ENCODE measurements at regions not wholly inside any gene's neighbourhood (a gene's known extent, or its start where the extent isn't known, plus 50 kb on each side); places are given as distances from the start of the nearest gene placed in this dataset.

DNA sequence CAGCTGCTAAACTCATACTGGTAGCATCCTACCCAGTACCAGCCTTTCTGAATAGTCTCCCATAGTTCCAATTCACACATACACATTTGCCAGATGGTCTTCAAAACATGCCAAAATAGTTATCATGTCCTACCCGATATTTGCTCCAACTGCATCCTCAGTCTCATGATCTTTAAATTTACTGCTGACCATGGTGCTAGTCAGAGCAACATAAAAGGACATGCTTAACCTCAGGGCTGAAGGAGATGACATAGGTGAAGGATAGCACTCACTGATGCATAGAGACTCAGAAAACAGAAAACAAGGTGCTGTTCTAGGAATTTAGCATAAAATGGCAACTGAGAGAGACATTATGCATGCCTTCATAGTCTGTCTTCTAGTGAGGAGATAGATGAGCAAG lies 200.6 kb upstream of the CCL2 start:
- intact Hi-C loops (cut with DNase I; ENCODE audit: low total_unique reads), result no loop called here
- Histone ChIP-seq H3K36me3 (no peaks in the 10 kb centered on the region), H3K4me3 (no peak overlapping the region), H3K27me3 (peaks cover 19% of the 10 kb centered on the region), H3K27ac (no peak overlapping the region), H3K9me3 (no peaks in the 10 kb centered on the region), H3K4me1 (no peaks in the 10 kb centered on the region)
- WGBS, 2 donors (ENCODE audit: low coverage in 1 of 2), result 67 to 71% methylated on average over 1 of the region's 1 CpG
- in situ Hi-C loops (cut with MboI; ENCODE audit: low pct_ligation_motif_present in 1 of 4, low pct_unique_long_range_greater_than_20kb in 1 of 4, low sequenced_read_pairs in 3 of 4), result no loop called here
- TF ChIP-seq POLR2A (IDR thresholded peaks at IDR 0.05) (no peak), CTCF (IDR thresholded peaks at IDR 0.05) (no peak), EP300 (IDR thresholded peaks at IDR 0.05; ENCODE audit: low read depth) (no peak), POLR2AphosphoS5 (IDR thresholded peaks at IDR 0.05) (no peak)
- DNase-seq, result no peak

GRCh38 chr17:34055606-34056005 lies 199.5 kb upstream of the CCL2 start:
- Histone ChIP-seq H3K4me1 (no peaks in the 10 kb centered on the region), H3K27me3 (peaks cover 19% of the 10 kb centered on the region), H3K4me3 (no peak overlapping the region), H3K36me3 (no peaks in the 10 kb centered on the region), H3K9me3 (no peaks in the 10 kb centered on the region), H3K27ac (no peak overlapping the region)
- TF ChIP-seq CTCF (IDR thresholded peaks at IDR 0.05) (no peak), POLR2AphosphoS5 (IDR thresholded peaks at IDR 0.05) (no peak), POLR2A (IDR thresholded peaks at IDR 0.05) (no peak), EP300 (IDR thresholded peaks at IDR 0.05; ENCODE audit: low read depth) (no peak)
- intact Hi-C loops (cut with DNase I; ENCODE audit: low total_unique reads) (no loop called here), in situ Hi-C loops (cut with MboI; ENCODE audit: low pct_ligation_motif_present in 1 of 4, low pct_unique_long_range_greater_than_20kb in 1 of 4, low sequenced_read_pairs in 3 of 4) (no loop called here)
- no peak for DNase-seq
- 37 to 40% methylated on average over 3 of the region's 3 CpGs for WGBS, 2 donors (ENCODE audit: low coverage in 1 of 2)

GRCh38 chr17:34059423-34060220 lies 195.5 kb upstream of the CCL2 start:
- 83 to 90% methylated on average over 8 to 10 of the region's 10 CpGs for WGBS, 2 donors (ENCODE audit: low coverage in 1 of 2)
- no peak overlapping the region for H3K27ac ChIP-seq
- no peak overlapping the region for H3K4me3 ChIP-seq
- DNase-seq, result no peak
- no peaks in the 10 kb centered on the region for H3K9me3 ChIP-seq
- TF ChIP-seq EP300 (IDR thresholded peaks at IDR 0.05; ENCODE audit: low read depth) (no peak), POLR2AphosphoS5 (IDR thresholded peaks at IDR 0.05) (no peak), CTCF (IDR thresholded peaks at IDR 0.05) (no peak), POLR2A (IDR thresholded peaks at IDR 0.05) (no peak)
- H3K36me3 ChIP-seq, result no peaks in the 10 kb centered on the region
- in situ Hi-C loops (cut with MboI; ENCODE audit: low pct_ligation_motif_present in 1 of 4, low pct_unique_long_range_greater_than_20kb in 1 of 4, low sequenced_read_pairs in 3 of 4), result no loop called here
- intact Hi-C loops (cut with DNase I; ENCODE audit: low total_unique reads), result no loop called here
- H3K27me3 ChIP-seq, result peaks cover 14% of the 10 kb centered on the region
- H3K4me1 ChIP-seq, result no peaks in the 10 kb centered on the region

- intact Hi-C loops (cut with DNase I; ENCODE audit: low total_unique reads), result no loop called here
These were observed 188.6 kb upstream of the CCL2 start for GRCh38 chr17:34066528-34066927.

More at GRCh38 chr17:34066528-34066927, 188.6 kb upstream of the CCL2 start:
- H3K27me3 ChIP-seq, result no peaks in the 10 kb centered on the region
- no peak for TF ChIP-seq POLR2AphosphoS5 (IDR thresholded peaks at IDR 0.05)
- no peak for TF ChIP-seq POLR2A (IDR thresholded peaks at IDR 0.05)
- no peak for TF ChIP-seq CTCF (IDR thresholded peaks at IDR 0.05)
- no peak for TF ChIP-seq EP300 (IDR thresholded peaks at IDR 0.05; ENCODE audit: low read depth)
- DNase-seq, result no peak
- WGBS, 2 donors (ENCODE audit: low coverage in 1 of 2), result 58 to 81% methylated on average over 2 to 3 of the region's 3 CpGs
- in situ Hi-C loops (cut with MboI; ENCODE audit: low pct_ligation_motif_present in 1 of 4, low pct_unique_long_range_greater_than_20kb in 1 of 4, low sequenced_read_pairs in 3 of 4), result no loop called here
- H3K27ac ChIP-seq, result no peak overlapping the region
- no peaks in the 10 kb centered on the region for H3K9me3 ChIP-seq
- H3K36me3 ChIP-seq, result no peaks in the 10 kb centered on the region
- no peak overlapping the region for H3K4me3 ChIP-seq
- H3K4me1 ChIP-seq, result no peaks in the 10 kb centered on the region

Measured in transverse colon (tissue), 4 donors.